H9 (cell line): ENCODE measurements at regions not wholly inside any gene's neighbourhood (a gene's known extent, or its start where the extent isn't known, plus 50 kb on each side); places are given as distances from the start of the nearest gene placed in this dataset.

Experiments
- DNase-seq: peaks from one replicate; pipeline ENCODE4 v3.0.0-alpha.2; 2017
- H2AFZ ChIP-seq: one replicate; pipeline ENCODE4 v1.6.1; 2013; ENCODE audit warnings: mild to moderate bottlenecking, low read length, control low read depth, moderate library complexity
- H2AK5ac ChIP-seq: 2 replicates; pipeline ENCODE4 v1.6.1; 2013; ENCODE audit warnings: low read length, control low read depth, mixed read lengths; ENCODE audit not compliant: insufficient read length
- H2BK120ac ChIP-seq: one replicate; pipeline ENCODE4 v1.6.1; 2013; ENCODE audit warnings: low read depth, mild to moderate bottlenecking, low read length, control low read depth, inconsistent platforms; ENCODE audit not compliant: poor library complexity, severe bottlenecking
- H2BK12ac ChIP-seq: 2 replicates; pipeline ENCODE4 v1.6.1; 2013; ENCODE audit warnings: low read length, control low read depth, mixed read lengths, low read depth; ENCODE audit not compliant: insufficient read length
- H2BK15ac ChIP-seq: 2 replicates; pipeline ENCODE4 v1.6.1; 2013; ENCODE audit warnings: low read depth, low read length, control low read depth
- H2BK20ac ChIP-seq: one replicate; pipeline ENCODE4 v1.6.1; 2013; ENCODE audit warnings: low read depth, mild to moderate bottlenecking, low read length, control low read depth, inconsistent platforms; ENCODE audit not compliant: poor library complexity, severe bottlenecking
- H2BK5ac ChIP-seq: 2 replicates; pipeline ENCODE4 v1.6.1; 2013; ENCODE audit warnings: low read length, control low read depth, mixed read lengths; ENCODE audit not compliant: insufficient read length
- H3K14ac ChIP-seq: 2 replicates; pipeline ENCODE4 v1.6.1; 2013; ENCODE audit warnings: low read length, control low read depth; ENCODE audit not compliant: insufficient read depth
- H3K18ac ChIP-seq: 2 replicates; pipeline ENCODE4 v1.6.1; 2013; ENCODE audit warnings: low read depth, mild to moderate bottlenecking, mixed read lengths, low read length, control low read depth; ENCODE audit not compliant: insufficient read length
- H3K23ac ChIP-seq: 2 replicates; pipeline ENCODE4 v1.6.1; 2013; ENCODE audit warnings: low read length, control low read depth, mixed read lengths, low read depth; ENCODE audit not compliant: insufficient read length
- H3K23me2 ChIP-seq: 2 replicates; pipeline ENCODE4 v1.6.1; 2013; ENCODE audit warnings: low read depth, mild to moderate bottlenecking, mixed read lengths, low read length, control low read depth; ENCODE audit not compliant: insufficient read length, poor library complexity, severe bottlenecking
- H3K27ac ChIP-seq: 2 replicates; pipeline ENCODE4 v1.5.1; 2013; ENCODE audit warnings: low read length, control low read depth, mixed read lengths, low read depth; ENCODE audit not compliant: insufficient read length
- H3K27me3 ChIP-seq: 2 replicates; pipeline ENCODE4 v1.6.1; 2013; ENCODE audit warnings: low read length, control low read depth, inconsistent platforms; ENCODE audit not compliant: insufficient read depth
- H3K4ac ChIP-seq: 2 replicates; pipeline ENCODE4 v1.6.1; 2013; ENCODE audit warnings: low read depth, mild to moderate bottlenecking, control low read depth, inconsistent platforms, low read length, moderate library complexity
- H3K4me1 ChIP-seq: 2 replicates; pipeline ENCODE4 v1.6.1; 2013; ENCODE audit warnings: low read length, control low read depth, inconsistent platforms; ENCODE audit not compliant: insufficient read depth
- H3K4me2 ChIP-seq: 2 replicates; pipeline ENCODE4 v1.6.1; 2013; ENCODE audit warnings: low read length, control low read depth, mixed read lengths; ENCODE audit not compliant: insufficient read length, insufficient read depth
- H3K56ac ChIP-seq: 2 replicates; pipeline ENCODE4 v1.6.1; 2013; ENCODE audit warnings: low read depth, mild to moderate bottlenecking, mixed read lengths, low read length, control low read depth; ENCODE audit not compliant: insufficient read length
- H3K79me1 ChIP-seq: 2 replicates; pipeline ENCODE4 v1.6.1; 2013; ENCODE audit warnings: low read depth, mild to moderate bottlenecking, moderate library complexity, low read length, control low read depth, inconsistent platforms; ENCODE audit not compliant: insufficient read depth, poor library complexity, severe bottlenecking
- H3K79me2 ChIP-seq: 2 replicates; pipeline ENCODE4 v1.6.1; 2013; ENCODE audit warnings: low read length, control low read depth, inconsistent platforms; ENCODE audit not compliant: insufficient read depth
- H3K9ac ChIP-seq: 2 replicates; pipeline ENCODE4 v1.6.1; 2013; ENCODE audit warnings: low read length, control low read depth, mixed read lengths; ENCODE audit not compliant: insufficient read length; ENCODE audit errors: extremely low read depth
- H3K9me3 ChIP-seq: one replicate; pipeline ENCODE4 v1.6.1; 2013; ENCODE audit warnings: low read depth, low read length, inconsistent platforms; ENCODE audit not compliant: control insufficient read depth
- H3T11ph ChIP-seq: one replicate; pipeline ENCODE4 v1.6.1; 2013; ENCODE audit warnings: mild to moderate bottlenecking, low read length, control low read depth, inconsistent platforms
- H4K20me1 ChIP-seq: one replicate; pipeline ENCODE4 v1.6.1; 2013; ENCODE audit not compliant: control insufficient read depth, insufficient read length, insufficient read depth
- H4K5ac ChIP-seq: 2 replicates; pipeline ENCODE4 v1.6.1; 2013; ENCODE audit warnings: low read depth, mild to moderate bottlenecking, mixed read lengths, low read length, control low read depth; ENCODE audit not compliant: insufficient read length
- H4K8ac ChIP-seq: replicated peaks from 2 replicates; pipeline ENCODE4 v1.6.1; 2013; ENCODE audit warnings: low read length, control low read depth, mixed read lengths, low read depth; ENCODE audit not compliant: insufficient read length
- H4K91ac ChIP-seq: 2 replicates; pipeline ENCODE4 v1.6.1; 2013; ENCODE audit warnings: low read depth, mild to moderate bottlenecking, moderate library complexity, mixed read lengths, low read length, control low read depth; ENCODE audit not compliant: insufficient read length
- H3K27ac Mint-ChIP-seq, 3 experiments: 2 replicates in 2 of 3; 3 replicates in 1 of 3; pipeline ENCODE4 v1.8.0; 2020 to 2021; ENCODE audit warnings: mixed read lengths in 3 of 3, mild to moderate bottlenecking in 1 of 3, moderate library complexity in 1 of 3
- H3K27me3 Mint-ChIP-seq: 2 replicates; pipeline ENCODE4 v1.8.0; 2021; ENCODE audit warnings: low read depth, mild to moderate bottlenecking, moderate library complexity, mixed read lengths
- H3K36me3 Mint-ChIP-seq, 3 experiments: 2 replicates in 2 of 3; 3 replicates in 1 of 3; pipeline ENCODE4 v1.8.0; 2020 to 2021; ENCODE audit warnings: low read depth in 3 of 3, mixed read lengths in 3 of 3; ENCODE audit not compliant: insufficient read depth in 1 of 3
- H3K4me1 Mint-ChIP-seq, 2 experiments: 2 replicates each; pipeline ENCODE4 v1.8.0; 2020; ENCODE audit warnings: mixed read lengths in 2 of 2
- H3K4me3 Mint-ChIP-seq, 2 experiments: 2 replicates in 1 of 2; 3 replicates in 1 of 2; pipeline ENCODE4 v1.8.0; 2020 to 2021; ENCODE audit warnings: mild to moderate bottlenecking in 2 of 2, mixed read lengths in 2 of 2, moderate library complexity in 1 of 2
- H3K9me3 Mint-ChIP-seq, 2 experiments: 2 replicates in 1 of 2; 3 replicates in 1 of 2; pipeline ENCODE4 v1.8.0; 2020; ENCODE audit warnings: mild to moderate bottlenecking in 2 of 2, mixed read lengths in 2 of 2, moderate library complexity in 1 of 2
- WGBS: extraction: QIAGEN DNeasy Blood & Tissue Kit; methylation state at CpG from one replicate; pipeline ENCODE4 v1.1.7; 2013; ENCODE audit warnings: missing lambda C conversion rate, low lambda C conversion rate, mixed read lengths; ENCODE audit not compliant: insufficient read length; ENCODE audit errors: extremely low coverage; 5-methylcytosine and 5-hydroxymethylcytosine counted together
- TF ChIP-seq, protein P1 (sequence below): fragments of 200-600 bp; sonication (generic); conservative IDR thresholded peaks from 3 replicates; pipeline ENCODE4 v1.8.0; 2021; ENCODE audit warnings: antibody characterized with exemption, mild to moderate bottlenecking

DNA sequence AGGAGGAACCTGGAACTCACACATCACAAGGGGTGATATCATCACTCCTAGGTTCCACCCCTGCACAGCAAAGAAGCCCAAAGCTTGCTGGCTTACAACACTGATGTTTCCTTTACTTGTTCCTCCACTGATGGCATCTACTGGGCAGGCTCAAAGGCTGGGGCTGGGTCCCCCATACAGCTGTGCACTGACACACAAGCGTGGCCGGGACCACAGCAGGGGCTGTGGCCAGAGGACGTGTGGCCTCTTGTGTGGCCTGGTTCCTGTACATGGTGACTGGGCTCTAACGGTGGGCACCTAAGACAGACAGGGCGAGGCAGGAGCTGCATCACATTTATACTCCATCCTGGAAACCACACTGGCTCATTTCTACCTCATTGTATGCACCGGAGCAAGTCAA lies 264.4 kb upstream of the FOXF1 start:
- H2BK120ac ChIP-seq: no peak overlapping the region
- H3K27me3 ChIP-seq: no peaks in the 10 kb centered on the region
- H2BK20ac ChIP-seq: no peak overlapping the region
- no peak overlapping the region for H2AK5ac ChIP-seq
- no peak overlapping the region for H2AFZ ChIP-seq
- Mint-ChIP-seq H3K27me3 (peaks cover 32% of the 10 kb centered on the region), H3K36me3 (peaks cover 0 to 5% (median 4%) of the 10 kb centered on the region in 3 experiments), H3K27ac (no peak overlapping the region), H3K4me3 (no peak overlapping the region), H3K9me3 (peaks cover 9 to 10% of the 10 kb centered on the region in 2 experiments; a peak in 4 of 5 replicates), H3K4me1 (peaks cover 17 to 18% of the 10 kb centered on the region in 2 experiments)
- H4K20me1 ChIP-seq: no peaks in the 10 kb centered on the region
- H3T11ph ChIP-seq: no peak overlapping the region
- TF ChIP-seq, protein P1, sequence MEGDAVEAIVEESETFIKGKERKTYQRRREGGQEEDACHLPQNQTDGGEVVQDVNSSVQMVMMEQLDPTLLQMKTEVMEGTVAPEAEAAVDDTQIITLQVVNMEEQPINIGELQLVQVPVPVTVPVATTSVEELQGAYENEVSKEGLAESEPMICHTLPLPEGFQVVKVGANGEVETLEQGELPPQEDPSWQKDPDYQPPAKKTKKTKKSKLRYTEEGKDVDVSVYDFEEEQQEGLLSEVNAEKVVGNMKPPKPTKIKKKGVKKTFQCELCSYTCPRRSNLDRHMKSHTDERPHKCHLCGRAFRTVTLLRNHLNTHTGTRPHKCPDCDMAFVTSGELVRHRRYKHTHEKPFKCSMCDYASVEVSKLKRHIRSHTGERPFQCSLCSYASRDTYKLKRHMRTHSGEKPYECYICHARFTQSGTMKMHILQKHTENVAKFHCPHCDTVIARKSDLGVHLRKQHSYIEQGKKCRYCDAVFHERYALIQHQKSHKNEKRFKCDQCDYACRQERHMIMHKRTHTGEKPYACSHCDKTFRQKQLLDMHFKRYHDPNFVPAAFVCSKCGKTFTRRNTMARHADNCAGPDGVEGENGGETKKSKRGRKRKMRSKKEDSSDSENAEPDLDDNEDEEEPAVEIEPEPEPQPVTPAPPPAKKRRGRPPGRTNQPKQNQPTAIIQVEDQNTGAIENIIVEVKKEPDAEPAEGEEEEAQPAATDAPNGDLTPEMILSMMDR: no peak
- no peak overlapping the region for H3K23ac ChIP-seq
- WGBS: no CpG with 5 or more reads among the region's 6 CpGs
- H2BK5ac ChIP-seq: no peak overlapping the region
- no peaks in the 10 kb centered on the region for H3K23me2 ChIP-seq
- no peak overlapping the region for H3K4me2 ChIP-seq
- no peaks in the 10 kb centered on the region for H3K9me3 ChIP-seq
- H2BK12ac ChIP-seq: no peak overlapping the region
- H3K79me1 ChIP-seq: no peaks in the 10 kb centered on the region
- no peak overlapping the region for H3K27ac ChIP-seq
- H4K91ac ChIP-seq: no peak overlapping the region
- no peak overlapping the region for H3K9ac ChIP-seq
- no peaks in the 10 kb centered on the region for H3K79me2 ChIP-seq
- H3K4me1 ChIP-seq: no peaks in the 10 kb centered on the region; the same call in 1 of the 2 replicates
- H2BK15ac ChIP-seq: no peak overlapping the region
- H3K18ac ChIP-seq: no peak overlapping the region
- no peak overlapping the region for H3K56ac ChIP-seq
- no peak overlapping the region for H4K5ac ChIP-seq
- no peak overlapping the region for H4K8ac ChIP-seq
- H3K14ac ChIP-seq: no peak overlapping the region
- H3K4ac ChIP-seq: no peak overlapping the region
- no peak for DNase-seq
